ENCODE measurements at regions not wholly inside any gene's neighbourhood (a gene's known extent, or its start where the extent isn't known, plus 50 kb on each side); places are given as distances from the start of the nearest gene placed in this dataset.

GRCh38 chr7:35386082-35386815 is 132.3 kb upstream of the TBX20 start:
- ChIA-PET POLR2A (no interaction called here), CTCF (no interaction called here)
- TF ChIP-seq L3MBTL2 (conservative IDR thresholded peaks at IDR 0.05) (no peak), ELF4 (IDR thresholded peaks at IDR 0.05) (no peak), BHLHE40 (IDR thresholded peaks at IDR 0.05; ENCODE audit: borderline replicate concordance) (no peak), SUZ12 (IDR thresholded peaks at IDR 0.05) (no peak), CTBP1 (IDR thresholded peaks at IDR 0.05; ENCODE audit: borderline replicate concordance) (no peak), FOXA1 (IDR thresholded peaks at IDR 0.05) (no peak), HDGF (IDR thresholded peaks at IDR 0.05; ENCODE audit: borderline replicate concordance) (no peak), FOXM1 (IDR thresholded peaks at IDR 0.05; ENCODE audit: borderline replicate concordance) (no peak), FOXK2 (IDR thresholded peaks at IDR 0.05) (no peak), SP1 (IDR thresholded peaks at IDR 0.05) (no peak)
- no peak for DNase-seq (ENCODE audit: extremely low spot score)

DNA sequence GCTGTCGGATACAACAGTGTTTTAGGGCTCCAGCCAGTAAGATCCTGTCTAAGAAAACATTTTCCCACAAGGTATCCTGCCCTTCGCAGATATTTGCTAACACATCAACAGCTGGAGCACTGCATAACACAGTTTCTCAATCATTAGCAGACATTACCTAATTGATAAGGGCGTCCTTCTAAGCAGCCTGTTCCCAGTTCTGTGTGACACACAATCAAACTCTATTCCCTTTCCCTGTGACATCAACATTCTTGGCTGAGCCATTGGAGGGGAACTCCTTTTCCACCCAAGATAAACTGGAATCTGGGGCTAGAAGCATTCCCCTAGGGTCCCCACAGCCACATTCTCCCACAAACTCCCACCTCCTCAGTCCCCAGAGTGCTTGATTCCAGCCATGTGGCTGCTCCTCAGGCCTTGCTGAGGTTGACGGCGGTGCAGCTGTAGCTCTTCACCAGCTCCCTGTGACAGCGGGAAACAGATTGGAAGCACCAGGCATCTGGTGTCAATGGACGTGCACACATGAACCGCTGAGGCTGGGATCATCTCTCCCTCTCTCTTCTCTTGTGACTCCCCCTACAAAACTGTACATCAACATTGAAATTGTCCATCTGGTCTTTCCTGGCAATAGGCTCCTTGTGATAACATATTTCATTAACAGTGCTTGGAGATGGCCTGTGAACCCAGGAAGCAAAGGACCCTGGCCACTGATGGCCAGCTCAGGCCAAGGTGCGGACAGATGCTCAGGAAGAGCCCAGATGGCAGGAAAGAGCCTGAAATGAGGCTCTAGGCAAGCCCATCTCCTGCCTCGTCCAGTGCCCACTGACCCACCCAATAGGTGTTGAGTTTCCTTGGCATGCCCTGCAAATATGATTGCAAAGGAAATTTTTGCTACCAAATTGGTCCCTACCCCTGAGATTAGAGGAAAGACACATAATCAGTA is 131.1 kb upstream of the TBX20 start:
- DNase-seq (ENCODE audit: extremely low spot score), result no peak
- CTCF ChIA-PET, result no interaction called here
- no peak for TF ChIP-seq ELF4 (IDR thresholded peaks at IDR 0.05)
- no peak for TF ChIP-seq NFRKB (IDR thresholded peaks at IDR 0.05)
- TF ChIP-seq, protein P1, sequence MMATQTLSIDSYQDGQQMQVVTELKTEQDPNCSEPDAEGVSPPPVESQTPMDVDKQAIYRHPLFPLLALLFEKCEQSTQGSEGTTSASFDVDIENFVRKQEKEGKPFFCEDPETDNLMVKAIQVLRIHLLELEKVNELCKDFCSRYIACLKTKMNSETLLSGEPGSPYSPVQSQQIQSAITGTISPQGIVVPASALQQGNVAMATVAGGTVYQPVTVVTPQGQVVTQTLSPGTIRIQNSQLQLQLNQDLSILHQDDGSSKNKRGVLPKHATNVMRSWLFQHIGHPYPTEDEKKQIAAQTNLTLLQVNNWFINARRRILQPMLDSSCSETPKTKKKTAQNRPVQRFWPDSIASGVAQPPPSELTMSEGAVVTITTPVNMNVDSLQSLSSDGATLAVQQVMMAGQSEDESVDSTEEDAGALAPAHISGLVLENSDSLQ (IDR thresholded peaks at IDR 0.05), result no peak
- no peak for TF ChIP-seq ZNF384 (IDR thresholded peaks at IDR 0.05)
- TF ChIP-seq SP1 (IDR thresholded peaks at IDR 0.05), result no peak
- TF ChIP-seq LEF1 (IDR thresholded peaks at IDR 0.05; ENCODE audit: borderline replicate concordance), result no peak
- no peak for TF ChIP-seq FOXM1 (IDR thresholded peaks at IDR 0.05; ENCODE audit: borderline replicate concordance)
- no peak for TF ChIP-seq CTBP1 (IDR thresholded peaks at IDR 0.05; ENCODE audit: borderline replicate concordance)
- TF ChIP-seq L3MBTL2 (conservative IDR thresholded peaks at IDR 0.05), result no peak
- no peak for TF ChIP-seq HDGF (IDR thresholded peaks at IDR 0.05; ENCODE audit: borderline replicate concordance)
- TF ChIP-seq TARDBP (IDR thresholded peaks at IDR 0.05), result no peak
- no peak for TF ChIP-seq FOXA1 (IDR thresholded peaks at IDR 0.05)
- TF ChIP-seq SUZ12 (IDR thresholded peaks at IDR 0.05), result no peak
- TF ChIP-seq FOXK2 (IDR thresholded peaks at IDR 0.05), result no peak
- TF ChIP-seq ARNT (IDR thresholded peaks at IDR 0.05), result no peak
- TF ChIP-seq BHLHE40 (IDR thresholded peaks at IDR 0.05; ENCODE audit: borderline replicate concordance), result no peak
- POLR2A ChIA-PET, result no interaction called here

- ChIA-PET POLR2A (no interaction called here), CTCF (no interaction called here)
- no peak for TF ChIP-seq FOXA1 (IDR thresholded peaks at IDR 0.05)
- TF ChIP-seq HDGF (IDR thresholded peaks at IDR 0.05; ENCODE audit: borderline replicate concordance), result no peak
- no peak for TF ChIP-seq CTBP1 (IDR thresholded peaks at IDR 0.05; ENCODE audit: borderline replicate concordance)
- no peak for TF ChIP-seq NFRKB (IDR thresholded peaks at IDR 0.05)
- DNase-seq (ENCODE audit: extremely low spot score), result no peak
Observed at GRCh38 chr7:35380739-35381224, 126.9 kb upstream of the TBX20 start.

GRCh38 chr7:35379481-35379880 is 125.6 kb upstream of the TBX20 start:
- ChIA-PET CTCF (no interaction called here), POLR2A (no interaction called here)
- DNase-seq (ENCODE audit: extremely low spot score), result no peak
- TF ChIP-seq ELF4 (IDR thresholded peaks at IDR 0.05) (no peak), FOXA1 (IDR thresholded peaks at IDR 0.05) (no peak), ARNT (IDR thresholded peaks at IDR 0.05) (no peak), L3MBTL2 (conservative IDR thresholded peaks at IDR 0.05) (no peak), BHLHE40 (IDR thresholded peaks at IDR 0.05; ENCODE audit: borderline replicate concordance) (no peak), LEF1 (IDR thresholded peaks at IDR 0.05; ENCODE audit: borderline replicate concordance) (no peak), FOXK2 (IDR thresholded peaks at IDR 0.05) (no peak), TARDBP (IDR thresholded peaks at IDR 0.05) (no peak), FOXM1 (IDR thresholded peaks at IDR 0.05; ENCODE audit: borderline replicate concordance) (no peak), SUZ12 (IDR thresholded peaks at IDR 0.05) (no peak), ZNF384 (IDR thresholded peaks at IDR 0.05) (no peak), CTBP1 (IDR thresholded peaks at IDR 0.05; ENCODE audit: borderline replicate concordance) (no peak), HDGF (IDR thresholded peaks at IDR 0.05; ENCODE audit: borderline replicate concordance) (no peak), NFRKB (IDR thresholded peaks at IDR 0.05) (no peak), SP1 (IDR thresholded peaks at IDR 0.05) (no peak)
- TF ChIP-seq, protein P1 (IDR thresholded peaks at IDR 0.05), result no peak

DNA sequence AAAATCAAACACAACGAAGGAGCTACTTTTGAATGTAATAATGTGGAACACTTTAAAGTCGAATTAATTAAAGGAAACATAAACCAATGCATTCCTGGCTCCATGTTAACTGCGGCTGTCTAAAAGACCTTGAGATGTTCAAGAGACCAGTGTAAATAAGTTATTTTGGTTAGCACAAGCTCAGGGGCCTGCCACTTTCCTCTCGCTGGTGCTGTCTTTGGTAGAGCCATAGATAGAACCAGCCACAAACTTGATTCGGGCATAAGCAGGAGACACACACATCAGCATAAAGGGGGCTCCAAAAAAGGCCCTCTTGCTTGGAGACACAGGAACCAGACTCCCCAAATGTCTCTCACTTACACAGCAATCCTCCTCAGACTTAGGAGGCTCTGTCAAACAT is 121.6 kb upstream of the TBX20 start:
- ChIA-PET POLR2A (no interaction called here), CTCF (no interaction called here)
- no peak for DNase-seq (ENCODE audit: extremely low spot score)
- TF ChIP-seq ELF4 (IDR thresholded peaks at IDR 0.05) (no peak), L3MBTL2 (conservative IDR thresholded peaks at IDR 0.05) (no peak), FOXM1 (IDR thresholded peaks at IDR 0.05; ENCODE audit: borderline replicate concordance) (no peak), SP1 (IDR thresholded peaks at IDR 0.05) (no peak), NFRKB (IDR thresholded peaks at IDR 0.05) (no peak)

DNA sequence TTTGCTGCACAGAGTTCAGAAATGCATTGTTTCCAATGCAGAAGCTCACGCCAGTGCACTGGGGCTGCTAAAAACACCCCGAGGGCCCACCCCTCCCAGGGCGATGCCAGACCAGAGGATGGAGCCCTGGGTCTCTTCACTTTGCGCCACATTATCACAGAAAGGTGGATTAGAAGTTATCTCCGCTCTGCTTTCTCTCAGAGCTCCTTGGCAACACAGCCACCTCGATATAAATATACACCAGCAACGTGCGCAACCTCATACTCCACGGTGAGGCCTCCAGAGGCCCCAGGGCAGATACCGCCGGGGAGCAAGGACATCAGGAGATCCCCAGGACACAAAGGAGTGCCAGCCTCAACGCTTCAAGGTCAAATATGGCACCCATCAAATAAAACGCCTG is 121.0 kb upstream of the TBX20 start:
- CTCF ChIA-PET, result no interaction called here
- POLR2A ChIA-PET, result no interaction called here
- TF ChIP-seq HDGF (IDR thresholded peaks at IDR 0.05; ENCODE audit: borderline replicate concordance) (no peak), LEF1 (IDR thresholded peaks at IDR 0.05; ENCODE audit: borderline replicate concordance) (no peak), SP1 (IDR thresholded peaks at IDR 0.05) (no peak), FOXM1 (IDR thresholded peaks at IDR 0.05; ENCODE audit: borderline replicate concordance) (no peak)
- DNase-seq (ENCODE audit: extremely low spot score), result no peak
